ENCODE measurements at regions not wholly inside any gene's neighbourhood (a gene's known extent, or its start where the extent isn't known, plus 50 kb on each side); places are given as distances from the start of the nearest gene placed in this dataset.
"Not testable (repeated sequence)": the region's sequence is repeated elsewhere in the genome, so short reads cannot be mapped to it uniquely, and the experiment has no call there.

- DNase-seq, result no peak
Measured at GRCh38 chr11:24122291-24122690, 374.6 kb upstream of the LUZP2 start.

GRCh38 chr11:24124876-24125275 is 372.0 kb upstream of the LUZP2 start:
- DNase-seq, result no peak

GRCh38 chr11:24131698-24132097 is 365.2 kb upstream of the LUZP2 start:
- DNase-seq, result no peak

DNA sequence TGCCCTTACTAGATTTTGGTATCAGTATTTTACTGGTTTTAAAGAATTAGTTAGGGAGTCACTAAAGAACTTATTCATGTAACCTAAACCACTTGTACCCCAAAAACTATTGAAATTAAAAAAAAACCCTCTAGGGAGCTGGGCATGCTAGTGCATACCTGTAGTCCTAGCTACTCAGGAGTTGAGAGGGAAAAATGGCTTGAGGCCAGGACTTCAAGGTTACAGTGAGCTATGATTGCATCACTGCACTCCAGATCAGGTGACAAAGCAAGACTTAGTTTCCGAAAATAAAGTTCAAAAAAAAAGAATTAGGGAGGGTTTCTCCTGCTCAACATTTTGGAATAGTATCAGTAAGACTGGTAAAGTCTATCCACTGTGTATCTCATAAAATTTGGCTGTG is 364.4 kb upstream of the LUZP2 start:
- no peak for DNase-seq

DNA sequence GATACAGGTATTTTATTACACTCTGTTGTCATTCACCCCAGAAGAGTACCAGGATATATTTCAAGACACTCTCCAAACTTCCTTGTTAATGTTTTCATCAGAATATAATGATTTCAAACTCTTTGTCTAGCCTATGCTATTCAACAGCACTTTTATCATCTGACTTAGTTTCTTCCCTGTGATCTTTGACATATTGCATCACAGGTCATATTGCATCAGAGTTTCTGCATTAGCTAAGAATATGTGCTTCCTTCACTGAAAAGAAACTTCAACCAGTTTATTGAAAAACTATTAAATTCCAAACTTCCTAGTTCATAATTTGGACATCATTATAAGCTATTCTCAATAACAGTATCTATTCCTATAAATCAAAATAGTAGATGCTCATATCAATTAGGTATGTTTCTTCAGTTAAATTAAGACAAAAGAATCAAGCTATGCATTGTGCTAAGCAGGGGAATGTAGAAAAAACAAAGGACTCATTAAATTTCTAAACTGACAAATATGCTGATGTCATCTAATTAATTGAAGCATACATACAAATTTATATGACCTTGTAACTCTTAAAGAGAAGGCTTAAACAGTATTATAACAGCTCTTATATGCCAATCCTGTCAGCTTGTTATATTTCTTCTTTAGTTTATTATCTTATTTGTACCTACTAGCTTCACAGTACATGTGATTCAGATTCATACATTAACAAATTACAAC is 361.8 kb upstream of the LUZP2 start:
- DNase-seq, result no peak

- DNase-seq, result no peak
Measured at GRCh38 chr11:24142062-24142461, 354.8 kb upstream of the LUZP2 start.

DNA sequence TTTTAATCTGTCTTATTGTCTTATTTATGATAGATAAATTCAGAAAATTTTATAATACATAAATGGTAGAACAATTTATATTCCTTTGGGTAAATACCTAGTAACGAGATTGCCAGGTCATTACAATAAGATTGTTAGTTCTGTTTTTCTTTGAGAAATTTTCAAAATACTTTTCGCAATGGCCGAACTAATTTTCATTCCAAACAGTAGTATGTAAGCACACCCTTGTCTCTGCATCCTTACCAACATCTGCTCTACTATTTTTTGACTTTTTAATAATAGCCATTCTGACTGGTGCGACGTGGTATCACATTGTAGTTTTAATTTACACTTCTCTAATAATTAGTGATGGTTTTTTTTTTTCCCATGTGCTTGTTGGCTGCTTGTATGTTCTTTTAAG is 351.4 kb upstream of the LUZP2 start:
- DNase-seq, result no peak

DNA sequence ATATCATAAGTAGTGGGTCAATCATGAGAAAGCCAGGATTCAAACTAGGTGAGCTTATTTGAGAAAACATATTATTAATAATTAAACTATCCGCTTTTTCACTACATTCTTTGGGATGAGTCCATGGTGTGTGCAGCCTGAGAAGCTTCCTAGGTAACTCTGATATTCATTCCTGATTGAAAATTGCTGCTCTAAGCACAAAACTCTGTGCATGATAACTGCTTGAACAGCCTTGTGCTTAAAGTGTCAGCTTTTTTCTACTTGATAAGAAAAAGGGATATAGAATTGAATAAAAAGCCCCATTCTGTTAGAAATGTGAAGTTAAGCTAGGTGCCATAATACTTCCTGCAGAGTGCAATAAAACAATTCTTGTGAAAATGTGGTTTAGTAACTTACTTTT is 343.5 kb upstream of the LUZP2 start:
- DNase-seq, result no peak

DNA sequence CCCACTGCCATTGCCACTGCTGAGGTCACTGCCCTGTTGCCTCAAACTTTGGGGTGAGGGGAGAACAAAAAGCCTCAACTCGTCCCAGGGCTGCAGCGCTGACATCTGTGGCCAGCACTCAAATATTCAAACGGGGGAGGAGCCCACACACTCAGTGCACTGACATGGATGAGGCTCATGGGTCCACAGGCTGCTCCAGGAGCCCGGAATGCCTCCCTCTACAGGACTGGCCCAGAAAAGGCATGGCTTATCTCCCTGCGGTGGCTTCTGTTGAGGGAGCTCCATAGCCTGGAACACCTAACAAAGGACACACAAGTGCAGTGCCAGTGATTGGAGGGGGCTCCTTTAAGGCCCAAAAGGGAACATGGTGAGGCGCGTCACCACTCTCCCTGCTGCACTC is 341.1 kb upstream of the LUZP2 start:
- DNase-seq, result no peak

DNA sequence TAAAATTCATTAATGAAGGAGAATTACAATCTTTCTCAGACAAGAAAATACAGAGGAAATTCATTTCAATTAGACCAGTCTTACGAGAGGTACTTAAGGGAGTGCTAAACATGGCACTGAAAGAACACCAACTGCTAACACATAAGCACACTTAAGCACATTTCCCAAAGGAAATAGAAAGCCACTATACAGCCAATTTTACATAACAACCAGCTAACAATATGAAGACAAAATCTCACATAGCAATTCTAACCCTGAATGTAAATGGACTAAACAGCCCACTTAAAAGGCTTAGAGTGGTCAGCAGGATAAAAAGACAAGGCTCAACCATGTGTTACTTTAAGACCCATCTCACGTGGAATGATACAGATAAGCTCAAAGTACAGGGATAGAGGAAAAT is 339.5 kb upstream of the LUZP2 start:
- no peak for DNase-seq

DNA sequence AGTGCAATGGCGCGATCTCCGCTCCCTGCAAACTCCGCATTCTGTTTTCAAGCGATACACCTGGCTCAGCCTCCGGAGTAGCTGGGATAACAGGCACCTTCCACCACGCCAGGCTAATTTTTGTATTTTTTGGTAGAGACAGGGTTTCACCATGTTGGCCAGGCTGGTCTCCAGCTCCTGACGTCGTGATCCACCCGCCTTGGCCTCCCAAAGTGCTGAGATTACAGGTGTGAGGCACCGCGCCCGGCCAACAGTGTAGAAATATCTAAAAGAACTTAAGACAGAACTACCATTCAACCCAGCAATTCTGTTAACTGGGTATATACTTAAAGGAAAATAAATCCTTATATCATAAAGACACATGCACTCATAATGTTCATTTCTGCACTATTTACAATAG is 335.3 kb upstream of the LUZP2 start:
- DNase-seq, result no peak

DNA sequence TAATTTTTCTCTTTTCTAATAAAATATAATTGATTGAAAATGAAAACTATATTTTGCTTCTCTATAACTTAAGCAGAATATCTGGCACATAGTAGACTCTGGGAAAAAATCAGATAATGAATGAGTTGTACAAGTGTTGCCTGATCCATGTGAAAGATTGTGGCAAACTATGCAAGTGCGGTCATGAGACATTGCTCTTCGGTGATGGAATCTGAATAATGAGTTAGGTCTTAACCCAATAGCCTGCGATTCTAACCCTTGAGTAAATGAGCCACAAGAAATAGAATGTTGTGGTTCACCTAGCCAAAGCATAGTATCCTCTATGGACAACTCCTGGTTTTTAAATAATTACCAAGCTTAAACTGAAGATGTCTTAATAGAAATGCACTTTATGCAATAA is 333.7 kb upstream of the LUZP2 start:
- no peak for DNase-seq

GRCh38 chr11:24163841-24164240 is 333.0 kb upstream of the LUZP2 start:
- DNase-seq, result no peak

DNA sequence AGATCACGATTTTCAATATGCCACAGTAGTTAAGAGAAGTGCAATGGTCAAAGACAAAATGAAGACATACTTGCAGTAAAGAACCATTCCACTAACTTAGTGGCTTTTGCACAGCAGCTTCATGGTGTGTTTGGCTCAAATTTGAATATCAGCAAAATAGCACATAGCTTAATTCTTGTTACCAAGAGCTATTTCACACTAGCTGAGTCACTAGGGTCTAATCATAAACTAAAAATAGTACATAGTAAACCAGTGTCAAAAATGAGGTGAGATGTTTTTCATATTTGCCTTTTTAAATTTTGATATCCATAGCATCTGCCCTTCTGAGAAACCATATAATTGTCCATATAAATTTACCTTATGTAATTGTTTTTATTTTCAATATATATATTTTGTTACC is 325.0 kb upstream of the LUZP2 start:
- DNase-seq, result no peak

GRCh38 chr11:24181395-24182047 is 315.3 kb upstream of the LUZP2 start:
- no peak for DNase-seq

DNA sequence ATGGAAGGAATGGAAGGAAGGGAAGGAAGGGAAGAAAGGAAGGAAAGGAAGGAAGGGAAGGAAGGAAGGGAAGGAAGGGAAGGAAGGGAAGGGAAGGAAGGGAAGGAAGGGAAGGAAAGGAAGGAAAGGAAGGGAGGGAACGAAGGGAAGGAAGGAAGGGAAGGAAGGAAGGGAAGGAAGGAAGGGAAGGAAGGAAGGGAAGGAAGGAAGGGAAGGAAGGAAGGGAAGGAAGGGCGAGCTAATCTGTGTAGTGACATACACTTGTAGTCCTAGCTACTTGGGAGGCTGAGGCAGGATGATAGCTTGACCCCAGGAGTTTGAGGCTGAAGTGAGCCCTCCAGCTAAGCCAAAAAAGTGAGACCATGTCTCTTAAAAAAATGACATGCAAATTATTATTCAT is 311.3 kb upstream of the LUZP2 start:
- not testable (repeated sequence) for DNase-seq

DNA sequence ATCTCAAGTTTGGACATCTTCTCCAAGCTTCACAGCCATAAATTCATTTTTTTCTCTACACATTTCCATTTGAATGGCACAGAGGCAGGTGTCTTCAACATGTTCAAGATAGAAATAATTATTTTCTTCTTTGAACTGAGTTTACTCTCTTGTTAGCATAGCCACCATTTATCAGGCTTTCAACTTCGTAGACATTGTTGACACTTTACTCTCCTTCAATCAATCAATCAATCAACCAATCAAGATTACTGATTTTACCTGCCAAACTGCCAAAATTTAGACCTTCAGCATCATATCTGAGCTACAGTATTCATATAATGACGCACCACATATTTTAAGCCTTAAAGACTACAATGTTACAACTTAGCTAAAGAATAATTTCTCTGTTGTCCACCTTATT is 300.1 kb upstream of the LUZP2 start:
- no peak for DNase-seq

- DNase-seq, result no peak
Measured at GRCh38 chr11:24198481-24198880, 298.4 kb upstream of the LUZP2 start.

DNA sequence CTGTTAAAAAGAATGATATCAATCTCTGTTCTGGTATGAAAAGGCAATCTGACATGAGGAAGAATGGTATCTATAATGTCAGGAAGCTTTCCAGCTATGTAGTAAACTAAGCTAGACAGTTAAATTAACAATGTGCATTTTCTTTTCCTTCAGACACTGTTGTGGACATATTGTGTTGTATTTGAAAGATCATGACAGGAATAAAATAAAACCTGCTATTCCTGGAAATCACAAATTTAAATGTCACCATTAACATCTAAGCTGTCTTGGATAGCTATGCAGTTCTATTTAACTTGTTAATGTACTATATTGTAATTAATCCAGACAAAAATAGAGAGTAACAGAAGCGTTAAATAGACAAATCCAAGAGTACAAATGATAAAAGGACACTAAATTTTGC is 297.4 kb upstream of the LUZP2 start:
- no peak for DNase-seq

DNA sequence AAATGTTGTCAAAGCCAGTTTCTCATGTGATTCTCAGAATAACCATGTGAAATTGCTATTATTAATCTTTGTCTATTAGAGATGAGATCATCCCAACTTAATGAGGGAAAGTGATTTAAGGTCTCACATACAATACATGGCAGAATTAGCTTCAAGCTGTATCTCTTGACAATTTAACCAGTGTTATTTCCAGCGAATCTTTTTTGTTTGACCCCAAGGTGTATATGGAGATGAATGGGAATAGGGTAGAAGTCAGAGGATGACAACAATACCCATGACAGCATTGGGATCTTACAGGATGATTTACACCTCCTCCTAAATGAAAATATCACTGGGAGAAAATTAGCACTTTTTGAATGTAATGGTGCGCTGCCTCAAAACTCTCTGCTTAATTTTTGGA is 290.8 kb upstream of the LUZP2 start:
- no peak for DNase-seq

- no peak for DNase-seq
Measured at GRCh38 chr11:24206511-24206910, 290.3 kb upstream of the LUZP2 start.

- no peak for DNase-seq
Measured at GRCh38 chr11:24216488-24216887, 280.4 kb upstream of the LUZP2 start.

DNA sequence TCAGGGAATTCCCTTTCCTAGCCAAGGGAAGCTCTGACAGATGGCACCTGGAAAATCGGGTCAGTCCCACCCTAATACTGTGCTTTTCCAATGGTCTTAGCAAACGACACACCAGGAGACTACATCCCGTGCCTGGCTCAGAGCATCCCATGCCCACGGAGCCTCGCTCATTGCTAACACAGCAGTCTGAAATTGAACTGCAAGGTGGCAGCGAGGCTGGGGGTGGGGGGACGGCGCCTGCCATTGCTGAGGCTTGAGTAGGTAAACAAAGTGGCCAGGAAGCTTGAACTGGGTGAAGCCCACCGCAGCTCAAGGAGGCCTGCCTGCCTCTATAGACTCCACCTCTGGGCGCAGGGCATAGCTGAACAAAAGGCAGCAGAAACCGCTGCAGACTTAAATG is 279.5 kb upstream of the LUZP2 start:
- not testable (repeated sequence) for DNase-seq

GRCh38 chr11:24225501-24225900 is 271.4 kb upstream of the LUZP2 start:
- no peak for DNase-seq

DNA sequence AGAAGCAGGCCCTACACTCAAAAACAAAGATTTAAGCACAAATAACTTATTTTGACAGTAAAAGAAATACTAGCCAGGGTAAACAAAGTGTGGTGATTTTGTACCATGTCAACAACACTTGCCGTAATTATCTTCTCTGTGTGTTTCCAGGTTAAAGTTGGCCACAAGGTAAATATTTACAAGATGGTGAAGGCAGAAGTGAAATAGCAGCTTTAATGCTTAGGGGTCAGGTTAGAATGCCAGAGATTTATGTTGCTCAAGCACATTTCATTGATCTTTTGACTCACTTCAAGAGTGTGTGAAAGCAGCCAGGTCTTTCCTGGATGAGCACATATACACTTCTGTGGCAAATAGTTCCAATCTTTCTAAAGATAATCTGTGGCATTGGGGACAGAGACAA is 270.2 kb upstream of the LUZP2 start:
- no peak for DNase-seq

Measured in CD4-positive, alpha-beta T cell treated with Interleukin-4 for 1 hour (primary cell).